NCI-H446 treated with DMSO at 0.1 percent for 48 hours (cell line): ENCODE measurements at regions not wholly inside any gene's neighbourhood (a gene's known extent, or its start where the extent isn't known, plus 50 kb on each side); places are given as distances from the start of the nearest gene placed in this dataset.

Experiments used
- DNase-seq: peaks from one replicate; lab custom pipeline; 2025; lab: John Stamatoyannopoulos, UW

GRCh38 chr13:97631158-97631557, 197.2 kb downstream of the RAP2A start:
- DNase-seq: no peak

GRCh38 chr13:97639236-97639635, 205.3 kb downstream of the RAP2A start:
- DNase-seq: no peak

- DNase-seq: no peak
These were observed 206.3 kb downstream of the RAP2A start for GRCh38 chr13:97640268-97640667.

GRCh38 chr13:97648171-97648880, 214.4 kb downstream of the RAP2A start:
- DNase-seq: no peak

GRCh38 chr13:97648881-97649224, 214.9 kb downstream of the RAP2A start:
- no peak for DNase-seq

GRCh38 chr13:97653443-97654140, 219.6 kb downstream of the RAP2A start:
- DNase-seq: no peak

GRCh38 chr13:97654236-97654635, 220.3 kb downstream of the RAP2A start:
- DNase-seq: no peak

- no peak for DNase-seq
These were observed 224.6 kb downstream of the RAP2A start for GRCh38 chr13:97658556-97658955.

GRCh38 chr13:97659602-97660001, 225.6 kb downstream of the RAP2A start:
- DNase-seq: no peak

- no peak for DNase-seq
These were observed 226.8 kb downstream of the RAP2A start for GRCh38 chr13:97660594-97661260.

GRCh38 chr13:97686594-97686993, 252.6 kb downstream of the RAP2A start:
- DNase-seq: no peak

GRCh38 chr13:97692628-97693027, 258.7 kb downstream of the RAP2A start:
- no peak for DNase-seq

- no peak for DNase-seq
These were observed 257.8 kb upstream of the IPO5 start for GRCh38 chr13:97695684-97696083.

- no peak for DNase-seq
These were observed 256.6 kb upstream of the IPO5 start for GRCh38 chr13:97696921-97697320.

GRCh38 chr13:97700306-97700848, 253.1 kb upstream of the IPO5 start:
- no peak for DNase-seq

- no peak for DNase-seq
These were observed 250.9 kb upstream of the IPO5 start for GRCh38 chr13:97702614-97703013.

GRCh38 chr13:97710797-97711196, 242.7 kb upstream of the IPO5 start:
- no peak for DNase-seq

- DNase-seq: no peak
These were observed 240.7 kb upstream of the IPO5 start for GRCh38 chr13:97712770-97713169.

- no peak for DNase-seq
These were observed 237.7 kb upstream of the IPO5 start for GRCh38 chr13:97715763-97716162.

GRCh38 chr13:97716746-97717145, 236.7 kb upstream of the IPO5 start:
- DNase-seq: no peak

GRCh38 chr13:97719736-97720135, 233.7 kb upstream of the IPO5 start:
- DNase-seq: no peak

GRCh38 chr13:97720896-97721295, 232.6 kb upstream of the IPO5 start:
- no peak for DNase-seq

GRCh38 chr13:97723655-97724054, 229.8 kb upstream of the IPO5 start:
- no peak for DNase-seq
